Tibial nerve (tissue), 4 donors: ENCODE measurements at regions not wholly inside any gene's neighbourhood (a gene's known extent, or its start where the extent isn't known, plus 50 kb on each side); places are given as distances from the start of the nearest gene placed in this dataset.

Source experiments
- DNase-seq, 2 donors: peaks; one replicate each; pipeline ENCODE4 v3.0.0-alpha.2; 2019; ENCODE audit warnings: low spot score in 2 of 2
- H3K27ac ChIP-seq, 4 donors: fragments of 200-600 bp; sonication (generic) in 3 of 4; one replicate each; pipeline ENCODE4 v1.5.1; 2017 to 2019; ENCODE audit warnings: mild to moderate bottlenecking in 1 of 4
- H3K27me3 ChIP-seq, 2 donors: fragments of 200-600 bp; sonication (generic) in 1 of 2; one replicate each; pipeline versions ENCODE4 v1.5.1 to v1.6.0; 2017 to 2019
- H3K36me3 ChIP-seq, 3 donors: fragments of 200-600 bp; sonication (generic); one replicate each; pipeline ENCODE4 v1.5.1; 2018 to 2019
- H3K4me1 ChIP-seq, 4 donors: fragments of 200-600 bp; sonication (generic) in 3 of 4; one replicate each; pipeline ENCODE4 v1.5.1; 2017 to 2019
- H3K4me3 ChIP-seq, 4 donors: fragments of 200-600 bp; sonication (generic) in 3 of 4; one replicate each; pipeline ENCODE4 v1.5.1; 2017 to 2019; ENCODE audit warnings: mild to moderate bottlenecking in 1 of 4, moderate library complexity in 1 of 4
- H3K9me3 ChIP-seq, 4 donors: fragments of 200-600 bp; sonication (generic) in 3 of 4; one replicate each; pipeline ENCODE4 v1.5.1; 2017 to 2019
- CTCF ChIP-seq, 5 experiments: fragments of 200-600 bp in 3 of 5; fragments of 450-650 bp in 2 of 5; sonication (generic) in 3 of 5; IDR thresholded peaks; one replicate each; pipeline ENCODE4 v1.5.1; 2016 to 2019; ENCODE audit warnings: antibody characterized with exemption in 5 of 5, mild to moderate bottlenecking in 3 of 5, moderate library complexity in 2 of 5
- EP300 ChIP-seq, 2 donors: sonication (generic); formaldehyde crosslinking; IDR thresholded peaks; one replicate each; pipeline ENCODE4 v1.6.1; 2017; ENCODE audit warnings: antibody characterized with exemption in 2 of 2, mild to moderate bottlenecking in 1 of 2
- POLR2A ChIP-seq, 2 donors: fragments of 450-650 bp; IDR thresholded peaks; one replicate each; pipeline ENCODE4 v1.6.1; 2017; ENCODE audit warnings: antibody characterized with exemption in 2 of 2, mild to moderate bottlenecking in 2 of 2, moderate library complexity in 2 of 2
- WGBS, 2 donors: methylation state at CpG; one replicate each; pipeline ENCODE4 v1.1.5; 2018; 5-methylcytosine and 5-hydroxymethylcytosine counted together

- Histone ChIP-seq H3K4me1 (no peaks in the 10 kb centered on the region), H3K4me3 (no peak overlapping the region), H3K27me3 (no peaks in the 10 kb centered on the region), H3K36me3 (no peaks in the 10 kb centered on the region), H3K9me3 (peaks cover 0 to 3% (median 0%) of the 10 kb centered on the region in 4 donors), H3K27ac (no peak overlapping the region)
- TF ChIP-seq POLR2A (IDR thresholded peaks at IDR 0.05) (no peak), EP300 (IDR thresholded peaks at IDR 0.05) (no peak), CTCF (IDR thresholded peaks at IDR 0.05) (no peak)
- DNase-seq: no peak
These were observed 182.4 kb downstream of the TOX3 start for GRCh38 chr16:52364500-52364899.

- Histone ChIP-seq H3K4me1 (no peaks in the 10 kb centered on the region), H3K9me3 (peaks cover 0 to 6% (median 0%) of the 10 kb centered on the region in 4 donors), H3K36me3 (no peaks in the 10 kb centered on the region), H3K27me3 (no peaks in the 10 kb centered on the region), H3K4me3 (no peak overlapping the region), H3K27ac (no peak overlapping the region)
- TF ChIP-seq POLR2A (IDR thresholded peaks at IDR 0.05): no peak
- no peak for TF ChIP-seq EP300 (IDR thresholded peaks at IDR 0.05)
- no peak for TF ChIP-seq CTCF (IDR thresholded peaks at IDR 0.05)
- DNase-seq: no peak
- 61 to 64% methylated on average over 4 of the region's 4 CpGs for WGBS, 2 donors
These were observed 183.9 kb downstream of the TOX3 start for GRCh38 chr16:52363082-52363481.

- no peaks in the 10 kb centered on the region for H3K36me3 ChIP-seq
- no peaks in the 10 kb centered on the region for H3K27me3 ChIP-seq
- H3K4me1 ChIP-seq: no peaks in the 10 kb centered on the region
- WGBS, 2 donors: 50 to 52% methylated on average over 4 of the region's 4 CpGs
- no peak for DNase-seq
- no peak overlapping the region for H3K4me3 ChIP-seq
- peaks cover 0 to 13% (median 0%) of the 10 kb centered on the region in 4 donors for H3K9me3 ChIP-seq
- TF ChIP-seq CTCF (IDR thresholded peaks at IDR 0.05) (no peak), EP300 (IDR thresholded peaks at IDR 0.05) (no peak), POLR2A (IDR thresholded peaks at IDR 0.05) (no peak)
- no peak overlapping the region for H3K27ac ChIP-seq
These were observed 189.2 kb downstream of the TOX3 start for GRCh38 chr16:52357711-52358110.

GRCh38 chr16:52353249-52353648 lies 193.7 kb downstream of the TOX3 start:
- no peak for TF ChIP-seq EP300 (IDR thresholded peaks at IDR 0.05)
- TF ChIP-seq CTCF (IDR thresholded peaks at IDR 0.05): no peak
- no peak for TF ChIP-seq POLR2A (IDR thresholded peaks at IDR 0.05)
- DNase-seq: no peak
- WGBS, 2 donors: 93 to 97% methylated on average over 1 of the region's 1 CpG
- no peak overlapping the region for H3K4me3 ChIP-seq
- H3K27ac ChIP-seq: no peak overlapping the region
- no peaks in the 10 kb centered on the region for H3K36me3 ChIP-seq
- no peaks in the 10 kb centered on the region for H3K27me3 ChIP-seq
- peaks cover 0 to 11% (median 0%) of the 10 kb centered on the region in 4 donors for H3K9me3 ChIP-seq
- no peaks in the 10 kb centered on the region for H3K4me1 ChIP-seq

- Histone ChIP-seq H3K27ac (no peak overlapping the region), H3K4me3 (no peak overlapping the region), H3K4me1 (no peaks in the 10 kb centered on the region), H3K9me3 (peaks cover 0 to 4% (median 0%) of the 10 kb centered on the region in 4 donors), H3K36me3 (no peaks in the 10 kb centered on the region), H3K27me3 (no peaks in the 10 kb centered on the region)
- 89 to 91% methylated on average over 5 of the region's 5 CpGs for WGBS, 2 donors
- no peak for DNase-seq
- TF ChIP-seq EP300 (IDR thresholded peaks at IDR 0.05) (no peak), CTCF (IDR thresholded peaks at IDR 0.05) (no peak), POLR2A (IDR thresholded peaks at IDR 0.05) (no peak)
These were observed 195.5 kb downstream of the TOX3 start for GRCh38 chr16:52351451-52351850.
